GM10266 (cell line): ENCODE measurements at regions not wholly inside any gene's neighbourhood (a gene's known extent, or its start where the extent isn't known, plus 50 kb on each side); places are given as distances from the start of the nearest gene placed in this dataset.

Experiments used
- DNase-seq: peaks from one replicate; pipeline ENCODE4 v3.0.0; 2012; ENCODE audit errors: extremely low spot score
- TF ChIP-seq, protein P1 (sequence below): IDR thresholded peaks from 2 replicates; pipeline ENCODE4 v1.5.1; 2012; ENCODE audit warnings: mild to moderate bottlenecking, low read depth; ENCODE audit not compliant: control insufficient read depth, insufficient read depth; ENCODE audit errors: missing control alignments

DNA sequence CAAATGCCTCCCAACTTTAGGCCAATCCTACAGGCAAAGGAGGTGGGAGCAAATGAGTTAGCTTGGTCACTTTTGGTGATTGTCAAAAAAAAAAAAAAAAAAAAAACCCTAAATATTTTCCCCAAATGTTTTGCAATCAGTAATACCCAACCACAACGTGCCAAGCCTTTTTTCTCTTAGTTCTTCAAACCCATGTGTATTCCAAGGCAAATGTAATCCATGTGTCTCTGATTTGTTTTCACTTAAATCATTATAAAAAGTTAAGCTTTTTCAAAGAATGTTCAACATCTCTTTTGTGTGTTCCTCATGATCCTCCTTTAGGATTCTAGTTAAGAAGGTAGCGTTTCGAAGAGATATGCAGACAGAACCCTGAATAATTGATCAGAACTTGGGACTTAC is 328.4 kb downstream of the PAPSS1 start:
- TF ChIP-seq, protein P1, sequence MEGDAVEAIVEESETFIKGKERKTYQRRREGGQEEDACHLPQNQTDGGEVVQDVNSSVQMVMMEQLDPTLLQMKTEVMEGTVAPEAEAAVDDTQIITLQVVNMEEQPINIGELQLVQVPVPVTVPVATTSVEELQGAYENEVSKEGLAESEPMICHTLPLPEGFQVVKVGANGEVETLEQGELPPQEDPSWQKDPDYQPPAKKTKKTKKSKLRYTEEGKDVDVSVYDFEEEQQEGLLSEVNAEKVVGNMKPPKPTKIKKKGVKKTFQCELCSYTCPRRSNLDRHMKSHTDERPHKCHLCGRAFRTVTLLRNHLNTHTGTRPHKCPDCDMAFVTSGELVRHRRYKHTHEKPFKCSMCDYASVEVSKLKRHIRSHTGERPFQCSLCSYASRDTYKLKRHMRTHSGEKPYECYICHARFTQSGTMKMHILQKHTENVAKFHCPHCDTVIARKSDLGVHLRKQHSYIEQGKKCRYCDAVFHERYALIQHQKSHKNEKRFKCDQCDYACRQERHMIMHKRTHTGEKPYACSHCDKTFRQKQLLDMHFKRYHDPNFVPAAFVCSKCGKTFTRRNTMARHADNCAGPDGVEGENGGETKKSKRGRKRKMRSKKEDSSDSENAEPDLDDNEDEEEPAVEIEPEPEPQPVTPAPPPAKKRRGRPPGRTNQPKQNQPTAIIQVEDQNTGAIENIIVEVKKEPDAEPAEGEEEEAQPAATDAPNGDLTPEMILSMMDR = no peak
- DNase-seq = no peak

DNA sequence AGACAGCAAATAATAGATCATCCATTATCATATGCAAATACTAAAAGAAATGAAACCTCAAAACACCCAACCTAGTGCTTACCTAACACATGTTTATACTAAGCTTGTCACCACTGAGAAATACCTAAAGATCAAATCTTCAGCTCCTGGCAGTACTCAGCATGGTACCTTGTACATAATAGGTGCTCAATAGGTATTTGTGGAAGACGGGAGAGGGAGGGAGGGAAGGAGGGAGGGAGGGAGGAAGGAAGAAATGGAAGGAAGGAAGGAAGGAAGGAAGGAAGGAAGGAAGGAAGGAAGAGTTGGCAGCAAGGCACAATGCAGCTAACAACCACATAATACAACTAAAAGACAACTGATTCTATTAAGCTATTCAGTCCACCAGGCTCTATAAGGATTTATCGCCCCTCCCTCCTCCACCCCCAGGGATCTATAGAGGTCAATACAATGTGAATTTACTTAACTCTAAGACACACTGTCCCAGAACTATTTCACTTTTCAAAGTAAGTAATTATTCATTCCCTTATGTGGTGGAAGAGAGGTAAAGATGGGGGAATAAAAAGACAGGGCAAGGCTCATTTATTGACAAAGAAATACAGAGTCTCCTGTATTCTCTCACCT is 328.9 kb downstream of the PAPSS1 start:
- TF ChIP-seq, protein P1 = no peak
- no peak for DNase-seq

DNA sequence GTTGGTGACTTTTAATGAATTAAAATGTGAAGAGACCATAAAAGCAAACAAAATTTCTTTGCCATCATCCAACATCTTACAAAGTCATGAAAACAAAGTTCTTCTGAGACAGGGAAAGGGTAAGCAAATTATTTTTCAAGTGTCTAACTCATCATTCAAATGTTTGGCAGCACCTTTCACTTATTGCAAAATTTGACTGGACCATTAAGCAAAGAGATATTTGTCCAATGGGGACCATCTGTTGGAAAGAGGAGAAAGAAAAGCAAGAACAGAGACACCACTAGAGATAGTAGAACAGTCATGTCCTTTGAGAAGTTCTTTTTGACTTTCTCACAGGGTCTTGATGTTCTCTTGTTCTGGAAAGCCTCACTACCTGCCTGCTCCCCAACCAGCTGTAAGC is 330.1 kb downstream of the PAPSS1 start:
- no peak for DNase-seq
- TF ChIP-seq, protein P1 = no peak

DNA sequence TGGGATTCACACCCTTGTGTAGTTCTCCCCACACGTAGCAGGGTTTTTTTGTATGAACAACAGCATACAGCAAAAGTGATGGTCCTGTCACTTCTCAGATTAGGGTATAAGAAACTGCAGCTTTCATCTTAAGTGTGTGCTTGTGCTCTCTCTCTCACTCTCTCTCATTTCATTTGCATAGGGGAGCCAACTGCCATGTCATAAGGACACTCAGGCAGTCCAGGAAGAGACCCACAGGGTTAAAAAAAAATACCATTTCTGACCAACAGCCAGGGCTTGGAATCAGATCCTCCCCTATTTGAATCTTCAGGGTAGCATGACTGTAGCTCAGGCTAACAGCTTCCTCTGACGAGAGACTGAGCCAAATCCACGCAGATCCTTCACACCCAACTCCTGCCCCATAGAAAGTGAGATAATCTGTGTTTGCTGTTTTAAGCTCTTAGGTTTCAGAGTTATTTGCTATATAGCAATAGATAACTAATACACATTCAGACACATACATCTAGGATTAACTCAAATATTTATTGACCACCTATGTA is 331.2 kb downstream of the PAPSS1 start:
- TF ChIP-seq, protein P1 = no peak
- no peak for DNase-seq

DNA sequence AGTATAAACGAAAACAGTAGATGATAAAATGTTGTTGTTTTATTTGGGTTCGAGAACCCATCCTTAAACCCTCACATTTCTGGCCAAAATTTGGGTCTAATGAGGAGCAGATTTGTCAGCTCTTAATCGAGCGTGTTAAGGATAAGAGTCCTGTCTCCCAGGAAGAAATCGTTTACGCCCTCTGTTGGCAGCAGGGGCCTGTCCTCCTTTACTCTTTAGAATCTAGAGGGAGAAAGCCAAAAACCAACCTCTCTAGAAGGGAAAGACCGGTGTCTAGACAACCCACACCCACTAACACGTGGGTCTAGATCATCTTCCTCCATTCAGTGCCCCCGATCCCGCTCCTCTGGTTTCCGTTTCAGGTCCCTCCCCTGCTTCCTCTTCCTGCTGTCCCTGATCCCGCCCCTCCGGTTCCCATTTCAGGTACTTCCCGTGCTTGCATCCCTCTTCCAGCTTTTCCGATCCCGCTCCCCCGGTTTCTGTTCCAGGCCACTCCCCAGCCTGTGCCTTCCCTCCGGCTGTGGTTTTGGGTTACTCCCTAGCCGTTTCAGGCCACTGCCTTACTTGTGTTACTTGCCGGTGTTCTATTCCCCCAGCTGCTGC is 339.1 kb downstream of the PAPSS1 start:
- TF ChIP-seq, protein P1 = no peak
- DNase-seq = no peak

DNA sequence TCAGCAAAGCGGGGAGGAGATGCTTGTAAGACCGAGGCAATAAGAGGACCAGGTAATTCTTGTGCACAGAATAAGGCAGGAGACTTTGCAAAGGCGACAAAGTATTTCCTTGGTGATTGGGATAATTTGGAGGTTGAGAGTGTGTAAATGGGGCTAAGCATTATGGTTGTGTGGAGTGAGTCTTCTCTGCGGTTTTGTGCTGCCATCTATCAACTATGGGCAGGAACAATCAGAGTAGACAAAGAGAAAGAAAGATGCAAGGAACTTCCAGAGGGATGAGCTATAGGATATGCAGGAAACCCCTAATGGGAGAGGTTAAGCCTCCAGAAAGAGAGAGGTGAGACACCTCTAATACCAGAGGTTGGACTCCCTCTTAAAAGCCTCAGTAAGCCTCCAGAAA is 339.8 kb downstream of the PAPSS1 start:
- TF ChIP-seq, protein P1 = no peak
- no peak for DNase-seq
